Activated CD4-positive, alpha-beta T cell treated with anti-CD3 and anti-CD28 coated beads, Interleukin-2, amount 10 ng/mL, durations not matched to agents 7 days and 5 days (primary cell): ENCODE measurements at regions not wholly inside any gene's neighbourhood (a gene's known extent, or its start where the extent isn't known, plus 50 kb on each side); places are given as distances from the start of the nearest gene placed in this dataset.

ENCODE experiments used
- CTCF ChIA-PET: fragments of 350-600 bp; sonication (Branson Sonifier 250); formaldehyde crosslinking; loops from one replicate; lab custom pipeline; 2021; ENCODE audit warnings: antibody characterized with exemption; lab: Charles Lee
- POLR2A ChIA-PET: fragments of 350-600 bp; sonication (Branson Sonifier 250); formaldehyde crosslinking; loops from one replicate; lab custom pipeline; 2021; ENCODE audit warnings: antibody characterized with exemption; lab: Charles Lee
- DNase-seq: peaks from one replicate; pipeline ENCODE4 v3.0.0-alpha.2; 2020
- H3K27ac Mint-ChIP-seq: one replicate; pipeline ENCODE4 v1.8.0; 2021; ENCODE audit warnings: mild to moderate bottlenecking, moderate library complexity, mixed read lengths
- H3K27me3 Mint-ChIP-seq: one replicate; pipeline ENCODE4 v1.8.0; 2021; ENCODE audit warnings: mixed read lengths
- H3K36me3 Mint-ChIP-seq: one replicate; pipeline ENCODE4 v1.8.0; 2021; ENCODE audit warnings: low read depth, mixed read lengths
- H3K4me1 Mint-ChIP-seq: one replicate; pipeline ENCODE4 v1.8.0; 2021; ENCODE audit warnings: mixed read lengths
- H3K4me3 Mint-ChIP-seq: one replicate; pipeline ENCODE4 v1.8.0; 2021; ENCODE audit warnings: mild to moderate bottlenecking, moderate library complexity, mixed read lengths
- H3K9me3 Mint-ChIP-seq: one replicate; pipeline ENCODE4 v1.8.0; 2021; ENCODE audit warnings: mixed read lengths

DNA sequence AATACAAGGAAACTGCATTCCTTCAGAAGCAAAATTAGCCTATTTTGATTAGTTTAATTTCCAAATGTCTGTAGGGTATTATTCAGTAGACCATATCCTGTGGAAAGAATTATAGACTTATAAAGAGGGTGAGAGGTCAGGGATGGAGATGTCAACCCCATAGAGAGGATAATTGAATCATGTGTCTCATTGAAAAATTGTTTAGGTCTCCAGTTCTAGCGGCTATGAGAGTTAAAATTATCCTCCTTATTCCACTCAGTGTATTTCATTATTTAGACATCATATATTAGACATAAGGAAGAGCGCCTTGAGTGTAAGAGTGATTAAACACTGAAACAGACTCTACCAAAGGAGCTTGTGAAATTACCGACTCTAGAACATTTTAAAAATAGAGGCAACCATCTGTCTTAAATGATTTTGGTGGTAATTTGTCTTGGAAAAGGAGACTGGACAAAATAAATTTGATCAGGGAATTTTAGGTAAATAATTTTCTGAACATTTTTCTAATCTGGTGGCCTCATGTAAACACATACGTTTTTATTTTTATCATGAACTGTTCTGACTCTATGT, 654.4 kb upstream of the TENM3 start:
- no peak overlapping the region for H3K4me3 Mint-ChIP-seq
- H3K27me3 Mint-ChIP-seq, result no peaks in the 10 kb centered on the region
- no peak for DNase-seq
- H3K9me3 Mint-ChIP-seq, result peaks cover 6% of the 10 kb centered on the region
- no peak overlapping the region for H3K27ac Mint-ChIP-seq
- H3K4me1 Mint-ChIP-seq, result no peaks in the 10 kb centered on the region
- ChIA-PET CTCF (no interaction called here), POLR2A (no interaction called here)
- no peaks in the 10 kb centered on the region for H3K36me3 Mint-ChIP-seq

DNA sequence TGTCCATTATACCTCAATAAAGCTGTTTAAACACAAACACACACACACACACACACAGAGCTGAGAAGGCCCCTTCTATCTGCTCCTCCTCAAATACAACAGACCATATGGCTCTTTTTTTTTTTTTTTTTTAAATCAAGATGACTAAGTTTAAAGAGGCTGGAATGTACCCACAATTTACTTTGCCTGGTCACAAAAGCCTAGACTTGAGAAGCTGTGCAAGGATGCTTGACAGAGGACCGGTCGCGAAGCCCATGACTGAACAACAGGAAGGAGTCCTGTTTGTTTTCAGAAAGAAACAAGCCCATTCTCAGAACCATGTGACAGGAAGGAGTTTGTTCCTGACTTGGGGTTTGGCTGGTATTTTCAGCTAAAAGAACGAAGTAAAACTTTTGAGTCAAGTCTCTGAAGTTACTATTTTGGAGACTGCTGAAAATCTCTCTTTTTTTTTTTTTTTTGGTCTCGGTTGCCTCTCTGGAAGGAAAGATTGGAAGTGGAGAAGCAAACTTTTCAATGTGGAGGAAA, 650.9 kb upstream of the TENM3 start:
- no peak overlapping the region for H3K27ac Mint-ChIP-seq
- no peak overlapping the region for H3K4me3 Mint-ChIP-seq
- H3K27me3 Mint-ChIP-seq, result no peaks in the 10 kb centered on the region
- ChIA-PET CTCF (interaction anchor here (0.5 to 0.6 kb wide), 2 partner anchors 200 to 1415 kb away, joined by 3 read pairs; no protein-coding TSS in a partner anchor), POLR2A (no interaction called here)
- peaks cover 6% of the 10 kb centered on the region for H3K9me3 Mint-ChIP-seq
- no peak for DNase-seq
- H3K36me3 Mint-ChIP-seq, result no peaks in the 10 kb centered on the region
- no peaks in the 10 kb centered on the region for H3K4me1 Mint-ChIP-seq

DNA sequence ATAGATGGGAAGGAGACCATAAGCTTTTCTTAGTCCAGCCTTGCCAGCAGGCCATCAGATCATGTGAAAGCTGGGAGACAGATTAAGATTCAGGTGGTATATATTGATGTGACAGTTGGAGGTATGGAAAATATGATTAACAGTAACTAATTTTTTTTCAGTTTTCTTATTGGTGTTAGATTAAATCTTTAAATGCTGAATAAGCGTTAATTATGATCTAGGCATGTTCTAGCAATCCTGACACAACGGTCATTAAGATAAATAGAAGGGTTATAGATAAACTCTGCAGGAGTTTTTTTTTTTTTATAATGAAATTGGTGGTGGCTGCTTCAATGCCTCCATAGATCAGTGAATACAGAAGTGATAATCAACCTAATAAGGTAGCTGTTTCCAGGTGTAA, 649.5 kb upstream of the TENM3 start:
- no peak for DNase-seq
- CTCF ChIA-PET, result no interaction called here
- Mint-ChIP-seq H3K27ac (no peak overlapping the region), H3K27me3 (no peaks in the 10 kb centered on the region), H3K36me3 (no peaks in the 10 kb centered on the region), H3K4me3 (no peak overlapping the region), H3K9me3 (peaks cover 2% of the 10 kb centered on the region), H3K4me1 (no peaks in the 10 kb centered on the region)
- POLR2A ChIA-PET, result no interaction called here

DNA sequence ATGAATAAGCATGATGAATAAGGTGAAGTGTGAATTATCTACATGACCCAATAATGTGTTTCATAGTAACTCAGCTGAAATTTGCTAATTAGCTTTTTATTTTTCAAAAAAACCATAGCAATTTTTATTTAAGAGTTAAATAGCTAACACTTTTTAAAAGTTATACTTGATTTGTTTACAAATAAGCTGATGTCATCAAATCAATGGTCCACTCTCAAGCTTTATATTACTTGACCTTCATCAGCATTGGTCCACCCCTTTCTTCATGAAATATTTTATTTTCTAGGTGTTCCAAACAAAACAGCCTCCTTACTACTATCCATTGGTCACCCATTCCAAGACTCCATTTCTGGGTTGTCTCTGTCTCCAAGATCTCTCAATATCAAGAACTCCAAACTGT, 649.0 kb upstream of the TENM3 start:
- POLR2A ChIA-PET, result no interaction called here
- no peaks in the 10 kb centered on the region for H3K9me3 Mint-ChIP-seq
- H3K27ac Mint-ChIP-seq, result no peak overlapping the region
- no peak for DNase-seq
- CTCF ChIA-PET, result no interaction called here
- no peaks in the 10 kb centered on the region for H3K36me3 Mint-ChIP-seq
- no peak overlapping the region for H3K4me3 Mint-ChIP-seq
- H3K27me3 Mint-ChIP-seq, result no peaks in the 10 kb centered on the region
- no peaks in the 10 kb centered on the region for H3K4me1 Mint-ChIP-seq

DNA sequence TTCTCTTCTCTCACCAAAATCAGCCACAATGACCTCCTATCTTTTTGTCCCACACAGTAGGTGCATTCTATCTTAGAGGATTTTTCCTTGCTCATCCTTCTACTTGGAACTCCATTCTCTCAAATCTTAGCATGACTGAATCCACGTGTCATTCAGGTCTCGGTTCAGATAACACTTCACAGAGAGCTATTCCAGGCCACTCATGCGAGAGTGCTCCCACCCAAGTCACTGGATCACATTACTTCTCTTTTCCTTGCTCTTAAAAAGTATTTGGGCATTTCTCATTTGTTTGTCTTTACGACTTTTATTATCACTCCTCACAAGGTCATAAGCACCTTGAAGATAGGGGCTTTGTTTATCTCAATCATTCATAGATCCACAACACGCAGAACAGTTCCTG, 647.5 kb upstream of the TENM3 start:
- Mint-ChIP-seq H3K9me3 (no peaks in the 10 kb centered on the region), H3K36me3 (no peaks in the 10 kb centered on the region), H3K4me3 (no peak overlapping the region), H3K27me3 (no peaks in the 10 kb centered on the region), H3K4me1 (no peaks in the 10 kb centered on the region), H3K27ac (no peak overlapping the region)
- DNase-seq, result no peak
- ChIA-PET POLR2A (no interaction called here), CTCF (no interaction called here)

DNA sequence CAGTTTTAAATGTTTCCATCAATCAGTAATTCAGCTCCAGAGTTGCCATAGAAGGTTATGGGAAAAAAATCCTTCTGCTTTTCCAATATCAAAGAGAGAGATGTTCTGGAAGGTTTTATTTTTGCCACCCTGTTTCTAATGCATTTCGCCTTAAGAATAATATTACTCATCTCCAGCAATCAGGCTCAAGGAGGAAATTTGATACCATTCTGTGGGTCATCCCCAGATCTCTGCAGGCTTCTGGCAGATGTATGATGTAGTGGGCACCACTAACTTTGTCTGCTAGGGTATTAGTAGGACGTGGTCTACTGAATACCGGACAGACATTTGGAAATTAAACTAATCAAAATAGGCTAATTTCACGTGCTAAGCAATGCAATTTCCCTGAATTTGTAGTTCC, 645.4 kb upstream of the TENM3 start:
- POLR2A ChIA-PET, result no interaction called here
- no peaks in the 10 kb centered on the region for H3K9me3 Mint-ChIP-seq
- CTCF ChIA-PET, result no interaction called here
- H3K4me3 Mint-ChIP-seq, result no peak overlapping the region
- H3K36me3 Mint-ChIP-seq, result no peaks in the 10 kb centered on the region
- DNase-seq, result no peak
- H3K4me1 Mint-ChIP-seq, result no peaks in the 10 kb centered on the region
- no peak overlapping the region for H3K27ac Mint-ChIP-seq
- H3K27me3 Mint-ChIP-seq, result no peaks in the 10 kb centered on the region

DNA sequence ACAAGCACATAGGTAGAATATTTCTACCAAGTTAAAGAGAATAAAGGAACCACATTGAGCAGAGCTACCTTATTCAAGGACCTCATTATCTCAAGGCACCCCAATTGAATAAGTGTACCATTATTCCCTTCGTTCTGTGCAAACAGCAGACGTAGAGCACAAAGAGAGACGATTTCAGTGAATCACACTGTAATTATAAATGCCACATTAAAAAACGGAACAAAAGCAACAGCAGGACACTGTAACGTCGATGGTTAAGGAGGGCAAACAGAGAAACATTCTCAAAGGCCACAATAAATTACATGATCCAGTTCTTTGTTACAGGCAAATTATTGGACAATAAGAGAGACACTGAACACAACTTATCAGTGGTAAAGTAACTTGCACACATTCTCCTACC, 644.1 kb upstream of the TENM3 start:
- DNase-seq, result no peak
- POLR2A ChIA-PET, result no interaction called here
- Mint-ChIP-seq H3K36me3 (no peaks in the 10 kb centered on the region), H3K27me3 (no peaks in the 10 kb centered on the region), H3K4me1 (no peaks in the 10 kb centered on the region), H3K9me3 (no peaks in the 10 kb centered on the region), H3K27ac (no peak overlapping the region), H3K4me3 (no peak overlapping the region)
- CTCF ChIA-PET, result interaction anchor here (1.0 to 1.2 kb wide), 2 partner anchors 12 to 14 kb away, joined by 3 to 4 read pairs; no protein-coding TSS in a partner anchor

DNA sequence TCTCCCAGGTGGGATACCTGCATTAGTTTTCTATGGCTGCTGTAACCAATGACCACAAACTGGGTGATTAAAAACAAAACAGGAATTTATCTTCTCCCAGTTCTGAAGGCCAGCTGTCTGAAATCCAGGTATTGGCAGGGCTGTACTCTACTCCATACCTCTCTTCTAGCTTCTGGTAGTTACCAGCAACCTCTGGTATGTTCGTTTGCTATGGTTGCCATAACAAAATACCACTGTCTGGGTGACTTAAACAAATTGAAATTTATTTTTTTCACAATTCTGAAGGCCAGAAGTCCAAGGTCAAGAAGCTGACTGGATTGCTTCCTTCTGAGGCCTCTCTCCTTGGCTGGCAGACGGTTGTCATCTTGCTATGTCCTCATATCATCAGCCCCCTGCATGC, 642.1 kb upstream of the TENM3 start:
- ChIA-PET POLR2A (no interaction called here), CTCF (no interaction called here)
- Mint-ChIP-seq H3K27me3 (no peaks in the 10 kb centered on the region), H3K36me3 (no peaks in the 10 kb centered on the region), H3K4me3 (no peak overlapping the region), H3K9me3 (no peaks in the 10 kb centered on the region), H3K4me1 (no peaks in the 10 kb centered on the region), H3K27ac (no peak overlapping the region)
- DNase-seq, result no peak

DNA sequence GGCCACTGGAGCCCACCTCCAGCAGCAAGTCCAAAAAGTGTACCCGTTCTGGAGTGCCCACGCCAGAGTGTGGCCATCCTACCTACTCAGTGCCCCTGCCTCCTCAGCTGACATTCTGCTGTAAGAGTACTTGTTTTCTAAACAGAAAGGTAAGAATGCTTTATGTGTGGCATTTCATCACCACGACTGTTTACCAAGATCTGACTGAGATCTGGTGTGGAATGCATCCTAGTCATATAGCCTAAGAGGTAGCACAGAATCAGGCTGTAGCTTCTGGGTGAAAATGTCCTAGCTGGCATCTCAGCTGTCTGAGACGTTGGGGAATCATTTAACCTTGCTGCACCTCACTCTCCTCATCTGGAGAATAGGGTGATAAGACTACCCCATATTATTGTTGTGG, 638.7 kb upstream of the TENM3 start:
- H3K27ac Mint-ChIP-seq, result no peak overlapping the region
- POLR2A ChIA-PET, result no interaction called here

DNA sequence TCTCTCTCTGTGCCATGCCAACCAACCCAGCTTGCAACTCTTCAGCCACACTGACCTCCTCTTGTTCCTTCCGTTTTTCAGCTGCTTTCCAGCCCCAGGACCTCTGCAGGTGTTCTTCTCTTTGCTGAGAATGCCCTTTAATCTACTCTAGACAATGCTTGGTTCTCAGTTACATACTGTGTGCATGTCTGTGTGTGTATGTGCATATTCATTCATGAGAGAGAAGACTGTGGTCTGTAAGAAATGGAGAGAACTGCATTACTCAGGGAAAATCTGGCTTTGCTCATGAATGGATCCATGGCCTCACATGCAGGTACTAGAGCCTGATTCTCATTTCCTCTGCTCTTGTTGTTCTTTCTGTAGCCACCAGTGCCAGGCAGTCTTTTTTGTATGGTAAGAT, 636.9 kb upstream of the TENM3 start:
- H3K9me3 Mint-ChIP-seq, result no peaks in the 10 kb centered on the region
- no peak for DNase-seq
- no peaks in the 10 kb centered on the region for H3K4me1 Mint-ChIP-seq
- ChIA-PET POLR2A (no interaction called here), CTCF (no interaction called here)
- no peaks in the 10 kb centered on the region for H3K27me3 Mint-ChIP-seq
- H3K27ac Mint-ChIP-seq, result no peak overlapping the region
- no peaks in the 10 kb centered on the region for H3K36me3 Mint-ChIP-seq
- no peak overlapping the region for H3K4me3 Mint-ChIP-seq

More for the DNA sequence above, 638.7 kb upstream of the TENM3 start:
- H3K4me3 Mint-ChIP-seq, result no peak overlapping the region
- H3K27me3 Mint-ChIP-seq, result no peaks in the 10 kb centered on the region
- H3K9me3 Mint-ChIP-seq, result no peaks in the 10 kb centered on the region
- CTCF ChIA-PET, result no interaction called here
- no peaks in the 10 kb centered on the region for H3K36me3 Mint-ChIP-seq
- H3K4me1 Mint-ChIP-seq, result no peaks in the 10 kb centered on the region
- DNase-seq, result no peak

DNA sequence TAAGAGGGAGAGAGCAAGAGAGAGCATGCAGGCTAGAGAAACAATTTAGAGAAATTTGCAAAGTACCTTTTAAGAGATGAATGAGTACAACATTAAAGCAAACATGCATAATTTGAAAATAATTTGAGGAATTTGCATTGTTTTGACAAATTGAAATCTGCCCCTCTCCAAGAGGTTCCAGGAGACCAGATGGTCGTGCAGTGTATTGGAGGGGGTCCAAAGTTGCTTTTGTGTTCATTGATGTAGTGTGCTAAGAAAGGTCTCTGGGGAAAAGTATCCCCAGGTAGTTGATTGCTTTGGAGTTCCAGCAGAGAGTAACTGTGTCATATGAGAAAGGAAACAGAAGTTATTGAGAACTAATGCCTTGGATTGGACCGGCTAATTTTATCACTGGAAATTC, 635.0 kb upstream of the TENM3 start:
- CTCF ChIA-PET, result no interaction called here
- H3K4me1 Mint-ChIP-seq, result no peaks in the 10 kb centered on the region
- no peaks in the 10 kb centered on the region for H3K9me3 Mint-ChIP-seq

DNA sequence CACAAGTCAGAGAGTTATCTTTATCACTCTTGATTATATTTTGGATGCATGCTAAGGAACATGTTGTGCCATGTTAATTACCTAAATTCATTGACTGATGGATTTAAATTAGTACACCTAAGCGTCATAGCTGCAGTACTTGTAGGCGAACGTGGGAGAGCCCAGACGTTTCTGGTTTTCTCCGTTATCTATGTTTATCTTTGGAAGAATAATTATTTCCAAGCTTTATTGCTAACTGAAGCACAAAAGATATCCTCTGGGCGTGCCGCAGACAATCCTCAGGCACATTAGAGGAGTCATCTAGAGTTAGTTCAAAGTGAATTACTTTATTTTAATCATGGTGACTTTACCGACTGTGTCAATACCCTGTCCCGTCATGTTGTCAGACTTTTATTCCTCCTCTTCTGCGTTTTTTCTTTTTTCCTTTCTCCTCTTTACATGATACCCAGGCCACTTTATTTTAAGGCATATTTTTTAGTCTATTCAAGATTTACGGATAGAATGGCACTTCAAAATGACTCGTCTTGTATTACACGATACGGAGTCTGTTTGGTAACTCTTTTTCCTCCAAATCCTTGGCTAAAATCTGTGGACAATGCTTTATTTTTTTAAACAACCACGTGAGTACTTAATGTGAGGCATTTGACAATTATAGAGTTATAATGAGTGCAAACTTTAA, 632.0 kb upstream of the TENM3 start:
- H3K4me1 Mint-ChIP-seq, result no peaks in the 10 kb centered on the region
- H3K27ac Mint-ChIP-seq, result no peak overlapping the region
- no peak overlapping the region for H3K4me3 Mint-ChIP-seq
- H3K36me3 Mint-ChIP-seq, result no peaks in the 10 kb centered on the region
- POLR2A ChIA-PET, result no interaction called here
- no peak for DNase-seq
- H3K27me3 Mint-ChIP-seq, result no peaks in the 10 kb centered on the region
- CTCF ChIA-PET, result no interaction called here
- no peaks in the 10 kb centered on the region for H3K9me3 Mint-ChIP-seq

More for the DNA sequence above, 635.0 kb upstream of the TENM3 start:
- Mint-ChIP-seq H3K4me3 (no peak overlapping the region), H3K27ac (no peak overlapping the region), H3K36me3 (no peaks in the 10 kb centered on the region), H3K27me3 (no peaks in the 10 kb centered on the region)
- POLR2A ChIA-PET, result no interaction called here
- no peak for DNase-seq

DNA sequence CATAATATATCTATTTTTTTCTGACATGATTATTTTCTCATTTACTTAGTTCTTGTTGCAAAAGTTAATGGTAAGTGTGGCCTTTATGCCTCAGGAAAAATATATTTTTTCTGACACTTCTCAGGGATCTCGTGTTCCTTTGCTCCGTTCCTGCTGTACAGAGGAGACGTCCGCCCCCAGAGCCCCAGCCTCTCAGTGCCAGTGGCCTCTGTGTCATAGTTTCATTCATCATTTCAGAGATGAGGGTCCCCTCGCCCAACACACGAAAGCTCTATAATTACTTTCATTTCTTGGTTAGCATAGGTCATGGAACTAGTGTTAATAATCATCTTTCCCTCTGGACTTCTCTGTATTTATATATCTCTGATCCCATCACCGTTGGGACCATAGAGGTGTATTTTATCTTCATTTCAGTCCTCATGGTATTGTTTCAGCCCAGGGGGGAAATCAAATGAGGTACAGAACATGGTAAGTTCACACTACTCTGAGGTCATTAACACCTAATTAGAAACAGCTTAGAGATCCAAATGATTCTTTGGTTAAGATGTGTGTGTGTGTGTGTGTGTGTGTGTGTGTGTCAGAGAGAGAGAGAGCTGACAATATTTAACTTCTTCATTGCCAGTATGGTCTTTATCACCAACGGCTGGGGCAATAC, 631.1 kb upstream of the TENM3 start:
- POLR2A ChIA-PET, result no interaction called here

More for the DNA sequence above, 631.1 kb upstream of the TENM3 start:
- Mint-ChIP-seq H3K36me3 (no peaks in the 10 kb centered on the region), H3K27me3 (no peaks in the 10 kb centered on the region), H3K9me3 (no peaks in the 10 kb centered on the region), H3K4me1 (no peaks in the 10 kb centered on the region), H3K27ac (no peak overlapping the region), H3K4me3 (no peak overlapping the region)
- DNase-seq, result no peak
- CTCF ChIA-PET, result no interaction called here
